A673 (cell line): ENCODE measurements at regions not wholly inside any gene's neighbourhood (a gene's known extent, or its start where the extent isn't known, plus 50 kb on each side); places are given as distances from the start of the nearest gene placed in this dataset.

ENCODE experiments used
- BruUV-seq: library from RNA; stranded (reverse); fragments of 400-500 nt; replicated peaks from 2 replicates; lab custom pipeline; 2021; lab: Mats Ljungman, UMichigan
- CTCF ChIA-PET: fragments of 300-600 bp; sonication (Branson Sonifier 250); formaldehyde crosslinking; loops from one replicate; lab custom pipeline; 2022; ENCODE audit warnings: antibody characterized with exemption; lab: Charles Lee
- POLR2A ChIA-PET: fragments of 300-600 bp; sonication (Branson Sonifier 250); formaldehyde crosslinking; loops from one replicate; lab custom pipeline; 2022; ENCODE audit warnings: antibody characterized with exemption; ENCODE audit not compliant: low non-redundant PET; lab: Charles Lee
- DNase-seq: peaks from one replicate; pipeline ENCODE4 v3.0.0-alpha.2; 2015; ENCODE audit warnings: low spot score
- H3K27ac ChIP-seq: fragments of 200-600 bp; sonication (generic); 2 replicates; pipeline ENCODE4 v1.5.1; 2016; ENCODE audit warnings: mixed run types, low read depth, mild to moderate bottlenecking, mixed read lengths, antibody characterized with exemption, low read length; ENCODE audit not compliant: poor library complexity, severe bottlenecking
- H3K27me3 ChIP-seq: fragments of 200-600 bp; sonication (generic); replicated peaks from 2 replicates; pipeline ENCODE4 v1.6.1; 2017; ENCODE audit warnings: mixed run types, low read depth, mild to moderate bottlenecking, mixed read lengths, antibody characterized with exemption, low read length; ENCODE audit not compliant: insufficient read depth, poor library complexity
- H3K36me3 ChIP-seq: fragments of 200-600 bp; sonication (generic); 2 replicates; pipeline ENCODE4 v1.6.1; 2016; ENCODE audit warnings: mixed run types, mild to moderate bottlenecking, mixed read lengths, antibody characterized with exemption, low read length; ENCODE audit not compliant: insufficient read depth, poor library complexity, severe bottlenecking
- H3K4me1 ChIP-seq: fragments of 200-600 bp; sonication (generic); 2 replicates; pipeline ENCODE4 v1.6.1; 2017; ENCODE audit warnings: mixed run types, mild to moderate bottlenecking, mixed read lengths, antibody characterized with exemption, low read length; ENCODE audit not compliant: insufficient read depth, poor library complexity, severe bottlenecking
- H3K4me3 ChIP-seq: fragments of 200-600 bp; sonication (generic); 2 replicates; pipeline ENCODE4 v1.5.1; 2016; ENCODE audit warnings: low read depth, mixed run types, mild to moderate bottlenecking, mixed read lengths, low read length; ENCODE audit not compliant: poor library complexity, severe bottlenecking
- H3K9me3 ChIP-seq: fragments of 200-600 bp; sonication (generic); 2 replicates; pipeline ENCODE4 v1.6.1; 2016; ENCODE audit warnings: mixed run types, low read depth, mild to moderate bottlenecking, mixed read lengths, antibody characterized with exemption, low read length; ENCODE audit not compliant: poor library complexity, severe bottlenecking
- CTCF ChIP-seq: fragments of 300-800, 200-600 bp; sonication (generic); conservative IDR thresholded peaks from 2 replicates; pipeline ENCODE4 v1.5.1; 2017; ENCODE audit warnings: low read depth, mild to moderate bottlenecking, antibody characterized with exemption, low read length, moderate library complexity, mixed read lengths
- EZH2 ChIP-seq: fragments of 200-600 bp; sonication (generic); IDR thresholded peaks from 2 replicates; pipeline ENCODE4 v1.6.1; 2017; ENCODE audit warnings: borderline replicate concordance, low read depth, mild to moderate bottlenecking, mixed read lengths, antibody characterized with exemption, low read length; ENCODE audit not compliant: poor library complexity, severe bottlenecking
- intact Hi-C: fragments of 100-400 bp; cut with micrococcal nuclease; formaldehyde crosslinking; loops from one replicate; pipeline ENCODE4 v1.10.0; 2022; ENCODE audit not compliant: unreplicated experiment

- intact Hi-C loops, result no loop called here
- TF ChIP-seq CTCF (no peak), EZH2 (no peak)
- no peak overlapping the region for H3K27ac ChIP-seq
- no TSS peak for BruUV-seq
- H3K4me3 ChIP-seq, result no peak overlapping the region
- no peaks in the 10 kb centered on the region for H3K36me3 ChIP-seq
- no peaks in the 10 kb centered on the region for H3K4me1 ChIP-seq
- no peaks in the 10 kb centered on the region for H3K27me3 ChIP-seq
- POLR2A ChIA-PET, result no interaction called here
- no peak for DNase-seq
- CTCF ChIA-PET, result interaction anchor here (0.6 kb wide), 1 partner anchor 21 kb away, joined by 3 read pairs; no protein-coding TSS in a partner anchor
- H3K9me3 ChIP-seq, result no peaks in the 10 kb centered on the region
These were observed 174.4 kb upstream of the KIAA1217 start for GRCh38 chr10:24034571-24034970.

- intact Hi-C loops, result no loop called here
- Histone ChIP-seq H3K27ac (no peak overlapping the region), H3K27me3 (no peaks in the 10 kb centered on the region), H3K36me3 (no peaks in the 10 kb centered on the region), H3K4me1 (no peaks in the 10 kb centered on the region), H3K9me3 (no peaks in the 10 kb centered on the region), H3K4me3 (no peak overlapping the region)
- DNase-seq, result no peak
- ChIA-PET POLR2A (no interaction called here), CTCF (no interaction called here)
- TF ChIP-seq CTCF (no peak), EZH2 (no peak)
- BruUV-seq, result no TSS peak
These were observed 173.2 kb upstream of the KIAA1217 start for GRCh38 chr10:24035761-24036160.

GRCh38 chr10:24039315-24039714 lies 169.6 kb upstream of the KIAA1217 start:
- intact Hi-C loops, result no loop called here
- Histone ChIP-seq H3K4me1 (no peaks in the 10 kb centered on the region), H3K27ac (no peak overlapping the region), H3K27me3 (no peaks in the 10 kb centered on the region), H3K36me3 (no peaks in the 10 kb centered on the region), H3K4me3 (no peak overlapping the region), H3K9me3 (no peaks in the 10 kb centered on the region)
- BruUV-seq, result no TSS peak
- ChIA-PET CTCF (no interaction called here), POLR2A (no interaction called here)
- TF ChIP-seq CTCF, result no peak
- DNase-seq, result no peak
